Fibroblast of gingiva (primary cell): ENCODE measurements at regions not wholly inside any gene's neighbourhood (a gene's known extent, or its start where the extent isn't known, plus 50 kb on each side); places are given as distances from the start of the nearest gene placed in this dataset.

Experiments used
- DNase-seq: peaks from one replicate; pipeline ENCODE4 v3.0.0-alpha.2; 2011; ENCODE audit warnings: low read depth

DNA sequence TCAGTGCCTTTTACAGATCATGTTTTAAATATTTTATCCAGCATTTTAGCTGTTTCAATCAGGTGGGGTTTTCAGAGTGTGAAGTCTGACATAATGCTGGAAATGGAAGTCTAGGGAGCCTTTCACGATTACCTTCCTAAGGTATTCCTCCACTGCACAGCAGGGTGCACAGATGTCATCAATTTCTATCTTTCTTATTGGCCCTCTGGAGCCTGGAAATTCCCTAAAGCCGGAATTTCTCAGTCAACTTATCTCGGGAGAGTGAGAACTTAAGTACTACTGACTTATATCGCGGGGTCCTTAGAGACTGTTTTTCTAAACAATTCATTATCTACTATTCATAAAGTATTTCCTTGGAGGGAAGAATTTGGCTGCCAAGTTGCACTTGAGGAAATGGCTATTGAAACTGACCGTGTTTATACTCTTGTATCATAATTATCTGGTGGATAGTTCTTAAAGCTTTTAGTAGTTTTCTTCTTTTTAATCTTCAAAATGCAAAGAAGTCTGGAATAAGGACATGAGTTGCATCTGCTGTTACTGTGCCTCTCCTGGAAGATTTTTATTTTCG, 311.8 kb upstream of the B3GALT2 start:
- no peak for DNase-seq

DNA sequence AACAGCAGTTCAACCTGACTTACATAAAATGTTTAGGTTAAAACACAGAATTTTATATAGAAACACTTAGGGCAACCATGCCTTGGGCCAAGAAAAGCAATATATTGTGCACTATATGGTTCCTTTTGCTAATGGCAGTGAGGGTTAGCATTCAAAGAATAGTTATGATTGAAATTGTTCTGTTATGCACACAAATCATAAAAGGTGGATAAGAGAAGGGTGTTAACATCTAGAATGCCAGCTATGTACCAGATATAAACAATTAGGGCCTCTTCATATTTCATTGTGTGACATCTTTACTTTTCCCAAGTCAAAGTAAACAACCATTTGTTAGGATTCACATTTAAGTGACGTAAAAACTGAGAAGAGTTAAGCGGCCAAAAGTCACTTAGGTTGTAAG, 308.0 kb upstream of the B3GALT2 start:
- DNase-seq, result no peak

DNA sequence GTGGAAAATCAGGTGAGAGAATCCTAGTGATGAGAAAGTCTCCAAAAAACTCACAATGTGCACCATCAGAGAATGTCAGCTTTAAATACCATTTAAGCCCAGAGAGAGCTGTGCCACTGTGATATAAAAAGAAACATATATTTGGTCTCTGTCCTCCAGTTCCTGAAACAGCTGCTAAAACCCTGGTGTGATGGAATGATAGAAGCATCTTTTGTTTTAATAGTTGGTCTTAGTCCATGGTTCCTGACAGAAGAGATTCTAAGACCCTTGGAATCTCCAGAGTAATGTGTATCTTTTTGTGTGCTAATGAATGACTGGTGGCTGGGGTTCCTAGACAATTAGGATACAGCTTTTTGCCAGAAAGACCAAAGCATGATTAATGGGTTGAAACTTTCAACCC, 302.8 kb upstream of the B3GALT2 start:
- no peak for DNase-seq

DNA sequence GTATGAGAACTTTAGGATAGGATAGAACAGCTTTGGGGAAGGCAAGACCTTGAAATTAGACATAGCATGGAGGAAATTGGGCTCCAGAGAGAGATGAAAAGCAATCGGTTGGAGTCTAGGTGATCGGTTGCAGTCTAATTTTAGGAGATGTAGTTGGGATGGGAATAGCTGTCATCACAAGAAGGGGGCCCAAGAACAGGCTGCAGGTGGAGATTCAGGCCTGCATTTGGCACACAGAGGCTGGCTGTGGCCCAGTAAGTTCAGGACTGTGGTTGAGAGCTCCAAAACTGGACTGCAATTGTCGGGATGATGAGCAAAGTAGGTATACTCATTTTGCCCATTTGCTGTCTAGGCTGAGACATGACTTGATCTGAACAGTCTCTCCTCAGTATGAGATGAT, 301.3 kb upstream of the B3GALT2 start:
- DNase-seq, result no peak

DNA sequence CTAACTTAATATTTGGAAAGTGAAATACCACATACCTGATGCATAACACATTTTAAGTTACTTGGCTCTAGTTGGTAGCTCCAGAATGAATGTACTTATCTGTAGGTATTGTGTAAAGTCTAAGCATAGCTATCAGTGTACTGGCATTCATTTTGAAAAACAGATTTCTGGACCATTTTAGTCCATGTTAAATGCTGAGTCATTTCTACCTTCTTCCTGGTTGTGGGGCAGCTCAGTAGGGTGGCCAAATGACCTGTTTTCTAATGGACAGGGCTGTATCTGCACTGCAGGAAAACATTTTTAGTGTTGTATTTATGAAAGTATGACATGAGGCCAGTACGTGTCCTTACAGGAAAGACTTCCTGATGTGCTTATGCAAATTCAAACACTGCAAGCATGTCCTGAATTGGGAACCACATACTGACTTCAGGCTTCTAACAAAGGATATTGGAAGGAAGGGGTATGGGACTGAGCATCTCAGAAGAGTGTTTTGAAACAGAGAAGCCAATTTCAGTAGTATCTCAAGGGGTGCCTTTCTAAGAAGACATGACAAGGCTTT, 300.3 kb upstream of the B3GALT2 start:
- no peak for DNase-seq

DNA sequence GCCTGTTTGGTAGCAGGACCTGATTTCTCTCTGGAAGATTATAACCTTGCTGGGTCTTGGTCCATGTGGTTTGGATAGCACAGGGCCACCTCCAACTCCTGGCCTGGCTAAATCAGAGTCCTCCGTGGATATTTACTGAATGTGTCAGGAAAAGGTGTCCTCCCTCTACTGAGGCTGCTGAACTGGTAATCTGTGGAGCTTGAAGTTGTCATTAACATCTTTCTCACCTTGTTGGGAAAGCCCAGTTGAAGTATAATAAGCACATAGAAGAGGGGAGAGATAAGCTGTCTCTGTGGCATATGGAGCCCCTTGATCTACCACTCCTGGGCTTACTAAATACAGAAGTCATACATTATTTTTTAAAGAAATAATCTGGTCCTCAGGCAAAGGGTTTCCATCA, 294.3 kb upstream of the B3GALT2 start:
- DNase-seq, result no peak

DNA sequence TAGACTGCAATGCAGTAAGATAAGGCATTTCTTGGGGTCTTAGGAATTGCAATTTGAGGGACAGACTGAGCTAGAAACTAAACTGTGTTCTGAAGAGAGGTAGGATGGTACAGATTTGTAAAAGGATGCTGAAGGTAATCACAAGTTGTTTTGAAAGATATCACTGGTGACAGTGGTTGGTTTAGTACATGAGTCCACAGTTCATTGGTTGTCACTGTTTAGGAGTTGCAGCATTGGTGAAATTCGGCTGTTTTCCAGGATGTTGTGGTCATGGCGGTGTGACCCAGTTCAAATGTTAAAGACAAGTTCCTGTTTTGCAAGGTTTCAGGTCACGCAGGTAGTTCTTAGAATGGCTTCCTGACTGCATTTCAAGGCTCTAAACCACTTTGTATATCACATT, 292.8 kb upstream of the B3GALT2 start:
- DNase-seq, result no peak

DNA sequence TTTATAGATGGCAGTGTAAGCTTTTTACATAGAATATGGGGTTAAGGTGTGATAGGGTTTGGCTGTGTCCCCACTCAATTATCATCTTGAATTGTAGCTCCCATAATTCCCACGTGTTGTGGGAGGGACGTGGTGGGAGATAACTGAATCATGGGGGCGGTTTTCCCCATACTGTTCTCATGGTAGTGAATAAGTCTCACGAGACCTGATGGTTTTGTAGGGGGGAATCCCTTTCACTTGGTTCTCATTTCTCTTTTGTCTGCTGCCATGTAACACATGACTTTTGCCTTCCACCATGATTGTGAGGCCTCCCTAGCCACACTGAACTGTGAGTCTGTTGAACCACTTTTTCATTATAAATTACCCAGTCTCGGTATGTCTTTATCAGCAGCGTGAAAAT, 290.3 kb upstream of the B3GALT2 start:
- DNase-seq, result no peak

DNA sequence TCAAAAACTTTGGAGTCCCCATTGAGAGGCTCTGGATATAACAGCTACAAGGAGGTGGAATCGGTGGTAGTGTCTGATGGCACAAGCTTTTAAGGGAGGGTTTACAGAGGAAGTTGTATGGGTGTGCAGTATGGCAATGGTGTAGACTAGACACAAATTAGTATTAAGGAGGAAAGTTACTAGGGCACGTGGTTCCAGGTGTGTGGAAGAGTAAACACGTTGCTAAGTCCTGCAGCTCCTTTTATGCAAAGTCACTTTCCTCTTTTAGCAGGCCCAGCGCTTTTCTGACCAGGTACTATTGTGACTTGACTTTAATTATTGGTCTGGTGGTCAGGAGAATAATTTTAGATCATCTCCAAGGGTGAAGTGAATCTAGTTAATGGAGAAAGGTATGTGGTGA, 287.5 kb upstream of the B3GALT2 start:
- DNase-seq, result no peak

DNA sequence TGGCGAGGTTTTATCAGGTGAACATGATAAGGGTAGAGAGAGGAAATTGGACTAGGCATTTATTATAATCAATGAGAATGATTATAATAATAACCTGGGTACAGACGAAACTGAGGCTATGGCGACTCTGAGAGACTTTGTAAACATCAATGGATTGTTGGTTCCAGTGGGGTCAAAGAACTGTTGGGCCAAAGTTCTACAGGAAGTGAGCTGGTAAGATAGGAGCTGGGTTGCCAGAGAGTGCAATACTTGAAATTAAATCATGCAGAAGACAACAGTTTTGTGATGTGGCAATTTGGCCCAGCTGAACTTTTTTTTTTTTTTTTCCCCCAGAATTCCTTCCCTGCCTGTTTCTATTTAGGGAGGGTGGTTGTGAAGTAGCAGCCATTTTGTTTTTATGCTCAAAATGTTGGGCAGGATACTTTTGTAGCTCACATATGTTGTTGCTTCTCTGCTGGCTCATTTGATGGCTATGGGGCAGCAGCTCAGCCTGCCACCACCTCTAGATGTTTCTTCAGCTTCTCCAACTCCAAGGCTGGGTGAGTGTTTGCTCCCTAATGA, 286.5 kb upstream of the B3GALT2 start:
- DNase-seq, result peak; percentile 6

DNA sequence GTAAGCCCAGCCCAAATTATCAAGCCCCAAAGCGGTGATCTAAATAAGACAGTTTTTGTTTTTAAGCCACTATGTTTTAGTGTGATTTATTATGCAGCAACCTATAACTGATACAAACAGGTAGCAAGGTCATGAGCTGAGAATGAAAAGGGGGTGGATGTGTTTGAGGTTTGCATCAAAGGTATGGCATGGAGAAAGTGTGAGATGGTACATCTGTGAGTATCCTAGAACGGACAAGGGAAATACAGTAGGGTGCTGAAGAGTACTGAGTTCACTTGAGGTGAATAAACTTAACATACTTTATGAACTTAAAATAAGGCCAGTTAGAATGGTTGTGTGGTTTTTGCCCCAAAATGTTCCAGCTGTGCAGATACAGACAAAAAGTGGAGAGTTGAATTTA, 286.0 kb upstream of the B3GALT2 start:
- DNase-seq, result no peak

DNA sequence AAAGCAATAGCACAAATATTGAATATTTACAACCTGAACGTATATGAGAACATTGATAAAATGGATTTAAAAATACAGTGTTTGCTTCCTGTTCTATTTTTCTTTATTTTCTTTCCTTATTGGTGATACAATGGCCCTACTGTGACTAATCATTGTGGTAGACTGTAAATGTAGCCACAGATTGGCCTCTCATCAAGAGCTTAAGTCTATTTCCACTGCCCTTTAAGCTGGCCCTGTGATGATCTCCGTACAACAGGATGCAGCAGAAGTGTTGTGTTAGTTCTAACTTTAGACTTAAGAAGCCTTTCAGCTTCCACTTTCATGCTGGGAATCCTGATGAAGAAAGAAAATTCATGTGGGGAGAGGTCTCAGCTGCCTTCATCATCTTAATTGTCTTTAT, 285.6 kb upstream of the B3GALT2 start:
- no peak for DNase-seq

DNA sequence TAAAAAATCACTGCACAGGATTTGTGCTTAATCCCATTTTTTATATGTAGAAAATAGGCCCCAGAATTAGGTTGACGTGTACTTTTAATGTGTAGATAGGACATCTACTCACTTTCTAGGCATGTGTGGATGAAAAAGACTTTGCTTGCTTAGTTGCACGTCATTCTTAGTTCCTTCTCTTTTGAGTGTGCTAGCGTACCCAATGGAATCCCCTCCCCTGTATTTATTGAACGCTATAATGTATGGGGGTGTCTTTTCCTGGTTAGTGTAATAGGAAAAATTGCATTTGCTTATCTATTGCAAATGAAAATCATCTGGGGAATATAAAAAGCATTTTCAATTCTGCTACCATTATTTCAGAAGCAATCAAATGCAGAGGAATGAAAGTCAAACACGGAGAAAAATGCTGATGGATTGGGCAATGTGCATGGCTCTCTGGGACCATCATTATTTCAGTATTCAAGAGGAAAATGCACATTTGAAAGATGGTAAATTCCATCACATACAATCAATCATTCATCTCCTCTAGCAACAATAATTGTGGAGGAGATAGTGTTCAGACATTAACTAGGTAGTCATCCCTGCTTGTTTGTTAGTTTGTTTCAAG, 277.0 kb upstream of the B3GALT2 start:
- no peak for DNase-seq

DNA sequence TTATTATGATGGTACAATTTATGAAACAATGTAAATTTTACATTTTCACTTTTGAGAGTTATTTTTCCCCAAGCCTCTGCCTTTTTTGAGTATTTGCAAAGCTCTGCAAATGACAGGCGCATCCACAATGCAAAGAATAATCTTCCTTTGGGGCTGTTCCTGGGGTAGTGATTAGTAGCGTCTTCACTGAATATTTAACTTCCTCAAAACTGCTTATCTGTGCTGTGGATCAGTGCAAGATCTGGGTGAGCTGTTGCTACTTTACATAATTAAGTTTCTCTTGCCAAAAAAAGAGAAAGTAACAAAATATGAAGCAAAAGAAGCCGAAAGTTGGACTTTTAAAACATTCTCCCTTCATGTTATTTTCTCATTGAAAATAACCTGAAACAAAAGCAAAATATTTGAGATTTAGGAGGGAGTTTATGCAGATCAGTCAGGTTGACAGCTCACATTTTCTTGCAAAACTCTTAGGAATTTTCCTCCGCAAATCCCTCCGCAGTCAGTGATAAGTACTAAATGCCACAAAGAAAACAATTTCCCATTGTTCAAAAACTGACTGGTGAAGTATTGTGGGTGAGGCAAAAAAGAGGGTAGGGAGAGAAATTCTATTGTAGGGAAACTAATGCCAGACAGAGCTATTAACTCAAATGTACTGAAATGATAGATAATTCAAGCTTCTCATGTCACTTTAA, 276.4 kb upstream of the B3GALT2 start:
- DNase-seq, result no peak

DNA sequence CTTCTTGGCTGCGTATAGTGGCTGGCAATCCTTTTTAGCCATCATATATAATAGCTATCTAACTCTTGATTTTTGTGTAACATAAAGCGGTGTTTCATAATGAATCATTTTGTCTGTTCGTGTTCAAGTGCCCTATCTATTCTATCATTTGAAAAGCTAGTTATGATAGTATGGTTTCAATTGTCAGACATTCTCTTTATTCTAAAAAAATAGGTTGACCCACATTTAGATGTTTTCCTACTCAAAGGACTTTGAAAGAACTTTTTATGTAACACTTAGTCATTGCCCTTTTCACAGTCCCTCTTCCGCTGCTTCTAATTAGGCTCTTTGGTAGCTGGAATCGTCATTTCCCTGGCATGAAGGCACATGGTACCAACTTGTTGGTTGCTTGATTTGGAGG, 272.2 kb upstream of the B3GALT2 start:
- DNase-seq, result no peak

DNA sequence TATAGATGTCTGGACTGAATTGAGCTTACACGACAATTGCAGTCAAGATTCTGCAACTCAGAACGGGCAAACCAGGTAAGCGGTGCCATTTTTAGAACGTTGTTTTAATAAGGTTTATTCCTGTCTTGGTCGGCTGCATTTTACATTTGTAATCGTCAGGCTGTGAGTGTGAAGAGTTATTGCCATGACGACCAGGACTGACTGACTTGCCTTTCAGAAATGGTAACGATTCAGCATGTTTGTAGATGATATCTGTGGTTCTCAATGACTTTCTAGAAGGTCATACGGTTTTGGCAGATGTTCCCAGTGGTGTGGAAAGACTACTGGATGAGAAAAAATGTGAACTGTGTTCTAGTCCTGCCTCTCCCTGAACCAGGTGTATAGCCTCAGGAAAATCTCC, 271.3 kb upstream of the B3GALT2 start:
- DNase-seq, result no peak

DNA sequence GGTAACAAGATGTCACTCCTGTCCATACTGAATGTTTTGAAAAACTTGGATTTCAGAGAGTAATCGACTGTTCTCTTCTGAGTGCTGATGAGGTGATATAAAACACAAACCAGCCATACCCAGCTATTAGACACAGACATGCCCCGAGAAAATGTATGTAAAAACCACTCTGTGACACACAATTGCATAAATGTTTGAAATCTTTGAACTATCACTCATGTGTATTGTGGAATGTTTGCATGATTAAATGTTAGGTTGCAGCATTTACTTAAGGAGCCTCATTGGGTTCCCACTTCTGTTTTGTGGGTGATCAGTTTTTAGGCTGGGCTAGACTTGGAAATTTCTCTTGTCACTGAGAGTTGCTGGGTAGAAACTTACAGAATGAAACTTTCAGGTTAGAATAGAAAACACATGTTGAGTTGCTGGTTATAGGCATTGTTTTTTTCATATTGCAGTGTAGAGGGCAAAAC, 270.4 kb upstream of the B3GALT2 start:
- no peak for DNase-seq

DNA sequence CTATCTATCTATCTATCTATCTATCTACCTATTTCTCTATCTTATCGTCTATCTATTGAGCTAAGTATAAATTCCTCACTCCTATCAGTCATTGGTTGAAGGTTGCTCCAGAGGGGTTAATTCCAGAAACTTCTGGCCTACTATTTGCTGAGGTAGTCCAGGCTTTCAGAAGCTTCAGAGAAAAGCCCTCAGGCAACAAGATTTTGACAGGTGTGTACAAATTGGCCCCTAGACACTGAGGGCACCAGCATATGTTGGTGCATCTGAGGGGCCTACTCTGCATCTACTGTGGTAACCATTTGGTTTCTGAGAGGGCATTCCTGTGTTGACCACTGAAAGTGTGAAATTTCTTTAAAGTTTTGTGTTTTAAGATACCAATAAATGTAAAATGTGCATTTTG, 265.2 kb upstream of the B3GALT2 start:
- DNase-seq, result no peak

DNA sequence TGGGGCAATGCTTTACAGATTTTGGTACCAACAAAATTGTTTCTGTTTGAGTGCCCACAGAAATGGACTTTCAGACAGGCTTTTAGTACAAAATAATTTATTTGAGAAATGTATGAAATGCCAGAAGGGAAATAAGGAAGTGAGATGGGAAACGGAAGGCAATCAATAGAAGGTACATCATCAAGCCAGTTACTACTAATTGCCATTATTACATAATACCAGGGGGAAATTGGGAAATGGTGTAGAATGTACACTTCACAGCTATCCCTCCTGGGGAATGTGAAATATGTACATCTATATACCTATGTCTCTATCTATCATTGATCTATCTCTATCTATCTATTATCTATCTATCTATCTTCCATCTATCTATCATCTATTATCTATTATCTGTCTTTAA, 264.6 kb upstream of the B3GALT2 start:
- DNase-seq, result no peak

DNA sequence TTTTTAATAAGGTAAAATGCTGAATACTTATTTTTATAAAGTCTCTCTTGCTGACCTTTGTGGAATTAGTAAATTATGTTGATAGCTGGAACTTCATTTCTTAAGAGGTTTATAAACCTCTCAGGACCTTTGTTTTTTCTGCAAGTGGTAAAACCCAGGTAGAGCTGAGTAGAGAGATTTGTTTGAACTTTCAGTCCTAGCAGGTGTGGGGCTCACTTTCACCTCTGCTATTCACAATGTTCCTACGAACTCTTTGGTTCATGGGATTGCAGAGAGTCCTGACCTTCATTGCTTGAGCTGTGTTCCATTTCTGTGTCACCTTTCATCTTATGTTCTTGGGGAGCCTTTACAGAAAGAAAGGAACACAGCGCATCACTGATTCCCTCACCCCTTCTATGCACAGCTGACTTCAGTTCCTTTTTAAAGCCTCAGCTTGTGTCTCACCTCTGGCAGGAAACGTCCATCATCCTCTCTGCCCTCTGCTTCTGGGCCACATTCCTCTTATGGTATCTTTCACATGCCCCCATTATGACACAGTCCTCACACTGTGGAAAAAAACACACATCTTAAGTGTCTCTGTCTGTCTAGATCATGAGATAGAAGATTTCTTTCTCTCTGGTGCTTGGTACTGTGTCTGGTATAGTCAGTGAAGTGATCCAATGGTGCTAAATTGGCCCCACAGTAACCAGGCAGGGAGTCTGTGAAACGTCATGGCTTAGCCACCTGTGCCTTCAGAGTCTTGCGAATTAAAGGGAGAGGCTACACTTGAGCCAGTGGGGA, 262.5 kb upstream of the B3GALT2 start:
- DNase-seq, result no peak

DNA sequence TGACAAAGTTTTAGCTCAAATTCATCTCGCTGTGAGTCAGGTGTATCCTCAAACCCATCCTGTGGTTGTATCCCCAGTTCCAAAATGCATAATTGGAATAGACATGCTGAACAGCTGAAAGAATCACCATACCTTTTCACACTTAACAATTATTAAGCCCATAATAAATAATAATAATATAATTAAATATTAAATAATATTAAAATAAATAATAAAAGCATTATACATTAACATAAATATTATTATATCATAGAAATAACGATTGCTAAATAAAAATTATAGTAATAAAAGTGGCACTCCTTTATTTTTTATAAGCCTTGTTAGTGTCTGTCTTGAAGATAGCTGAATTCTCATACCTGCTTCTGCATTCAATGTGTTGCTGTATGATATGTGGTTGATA, 257.5 kb upstream of the B3GALT2 start:
- no peak for DNase-seq

DNA sequence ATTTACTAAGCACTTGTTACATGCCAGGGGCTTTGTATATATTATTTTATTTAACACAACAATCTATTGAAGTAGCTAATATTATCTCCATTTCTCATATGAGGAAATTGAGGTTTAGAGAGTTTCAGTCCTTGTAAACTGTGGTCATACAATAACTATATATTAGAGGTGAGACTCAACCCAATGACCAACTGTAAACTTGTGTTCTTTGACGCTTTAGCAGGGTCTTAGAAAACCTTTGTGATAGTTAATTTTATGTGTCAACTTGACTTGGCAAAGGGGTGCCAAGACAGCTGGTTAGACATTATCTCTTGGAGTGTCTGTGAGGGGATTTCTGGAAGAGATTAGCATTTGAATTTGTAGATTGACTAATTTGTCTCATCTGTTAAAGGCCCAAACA, 252.4 kb upstream of the B3GALT2 start:
- no peak for DNase-seq
